ENCODE measurements at regions not wholly inside any gene's neighbourhood (a gene's known extent, or its start where the extent isn't known, plus 50 kb on each side); places are given as distances from the start of the nearest gene placed in this dataset.

GRCh38 chr2:45273412-45274249, 264.4 kb upstream of the SIX2 start:
- TF ChIP-seq CTCF (IDR thresholded peaks at IDR 0.05; ENCODE audit: low read depth, low read length), result no peak
- no peak for TF ChIP-seq POLR2A (IDR thresholded peaks at IDR 0.05; ENCODE audit: extremely low read depth, insufficient read length)

All from NB4 (cell line).